ENCODE measurements at regions not wholly inside any gene's neighbourhood (a gene's known extent, or its start where the extent isn't known, plus 50 kb on each side); places are given as distances from the start of the nearest gene placed in this dataset.

GRCh38 chr5:97629276-97629675, 446.2 kb upstream of the RIOK2 start:
- TF ChIP-seq CTCF (IDR thresholded peaks at IDR 0.05) (no peak), POLR2AphosphoS5 (IDR thresholded peaks at IDR 0.05) (peak in 1 of 3 donors; percentile 33)
